Erythroblast (primary cell): ENCODE measurements at regions not wholly inside any gene's neighbourhood (a gene's known extent, or its start where the extent isn't known, plus 50 kb on each side); places are given as distances from the start of the nearest gene placed in this dataset.

Source experiments
- GATA1 ChIP-seq: IDR thresholded peaks from 2 replicates; pipeline ENCODE4 v1.6.1; 2011; ENCODE audit warnings: low read depth, mild to moderate bottlenecking, control low read depth, low read length, moderate library complexity
- POLR2A ChIP-seq: IDR thresholded peaks from 2 replicates; pipeline ENCODE4 v1.6.1; 2011; ENCODE audit warnings: mild to moderate bottlenecking, low read length

GRCh38 chr1:187870552-187870951, 1041.8 kb downstream of the PLA2G4A start:
- TF ChIP-seq POLR2A, result no peak
- no peak for TF ChIP-seq GATA1
